ENCODE measurements at regions not wholly inside any gene's neighbourhood (a gene's known extent, or its start where the extent isn't known, plus 50 kb on each side); places are given as distances from the start of the nearest gene placed in this dataset.

GRCh38 chr18:34480162-34480700, 229.9 kb upstream of the DTNA start:
- no peak for TF ChIP-seq CTCF (IDR thresholded peaks at IDR 0.05; ENCODE audit: borderline replicate concordance, control extremely low read depth, extremely low read depth, insufficient read depth, missing control alignments)
- in situ Hi-C loops (cut with MboI; ENCODE audit: low sequenced_read_pairs, unreplicated experiment) = no loop called here
- no peak for DNase-seq (ENCODE audit: low spot score)

GRCh38 chr18:34482204-34482603, 227.9 kb upstream of the DTNA start:
- DNase-seq (ENCODE audit: low spot score) = no peak
- TF ChIP-seq CTCF (IDR thresholded peaks at IDR 0.05; ENCODE audit: borderline replicate concordance, control extremely low read depth, extremely low read depth, insufficient read depth, missing control alignments) = no peak
- in situ Hi-C loops (cut with MboI; ENCODE audit: low sequenced_read_pairs, unreplicated experiment) = no loop called here

- no peak for DNase-seq (ENCODE audit: low spot score)
- no peak for TF ChIP-seq CTCF (IDR thresholded peaks at IDR 0.05; ENCODE audit: borderline replicate concordance, control extremely low read depth, extremely low read depth, insufficient read depth, missing control alignments)
- in situ Hi-C loops (cut with MboI; ENCODE audit: low sequenced_read_pairs, unreplicated experiment) = no loop called here
These were observed 226.9 kb upstream of the DTNA start for GRCh38 chr18:34483198-34483597.

GRCh38 chr18:34491719-34492118, 218.4 kb upstream of the DTNA start:
- no peak for TF ChIP-seq CTCF (IDR thresholded peaks at IDR 0.05; ENCODE audit: borderline replicate concordance, control extremely low read depth, extremely low read depth, insufficient read depth, missing control alignments)
- no peak for DNase-seq (ENCODE audit: low spot score)

GRCh38 chr18:34492652-34493051, 217.4 kb upstream of the DTNA start:
- in situ Hi-C loops (cut with MboI; ENCODE audit: low sequenced_read_pairs, unreplicated experiment) = no loop called here
- TF ChIP-seq CTCF (IDR thresholded peaks at IDR 0.05; ENCODE audit: borderline replicate concordance, control extremely low read depth, extremely low read depth, insufficient read depth, missing control alignments) = no peak
- no peak for DNase-seq (ENCODE audit: low spot score)

More at GRCh38 chr18:34491719-34492118, 218.4 kb upstream of the DTNA start:
- in situ Hi-C loops (cut with MboI; ENCODE audit: low sequenced_read_pairs, unreplicated experiment) = no loop called here

- in situ Hi-C loops (cut with MboI; ENCODE audit: low sequenced_read_pairs, unreplicated experiment) = no loop called here
- TF ChIP-seq CTCF (IDR thresholded peaks at IDR 0.05; ENCODE audit: borderline replicate concordance, control extremely low read depth, extremely low read depth, insufficient read depth, missing control alignments) = no peak
- peak; percentile 32 for DNase-seq (ENCODE audit: low spot score)
These were observed 217.0 kb upstream of the DTNA start for GRCh38 chr18:34493099-34493544.
